HG03354 (cell line): ENCODE measurements at regions not wholly inside any gene's neighbourhood (a gene's known extent, or its start where the extent isn't known, plus 50 kb on each side); places are given as distances from the start of the nearest gene placed in this dataset.

Experiments used
- ATAC-seq: cut with Tn5 transposase; IDR thresholded peaks from one replicate; pipeline ENCODE4 v1.9.1; 2021; ENCODE audit warnings: mild to moderate bottlenecking; ENCODE audit not compliant: unreplicated experiment, poor library complexity, severe bottlenecking

DNA sequence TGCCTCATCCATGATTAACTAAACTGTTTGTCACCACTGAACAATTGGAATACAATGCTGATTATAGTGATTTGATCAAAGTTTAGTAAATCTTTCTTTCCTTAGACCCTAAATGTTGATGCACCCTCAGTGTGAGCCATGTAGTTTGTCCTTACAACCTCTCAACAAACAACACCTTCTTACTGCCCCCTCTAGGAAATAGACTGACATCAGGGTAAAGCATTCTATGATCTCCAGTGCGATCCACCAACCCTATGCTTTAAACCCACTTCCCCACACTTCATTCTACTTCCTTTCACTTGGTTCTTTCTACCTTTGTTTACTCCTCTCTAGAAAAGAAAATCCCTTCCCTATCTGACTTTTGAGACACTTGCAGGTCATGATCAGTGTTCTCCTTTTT is 1842.5 kb upstream of the PRR20A start:
- no peak for ATAC-seq

- no peak for ATAC-seq
Measured at GRCh38 chr13:55302568-55302967, 1838.2 kb upstream of the PRR20A start.

- no peak for ATAC-seq
Measured at GRCh38 chr13:55307909-55308308, 1832.8 kb upstream of the PRR20A start.

- ATAC-seq, result no peak
Measured at GRCh38 chr13:55341891-55342290, 1798.8 kb upstream of the PRR20A start.

DNA sequence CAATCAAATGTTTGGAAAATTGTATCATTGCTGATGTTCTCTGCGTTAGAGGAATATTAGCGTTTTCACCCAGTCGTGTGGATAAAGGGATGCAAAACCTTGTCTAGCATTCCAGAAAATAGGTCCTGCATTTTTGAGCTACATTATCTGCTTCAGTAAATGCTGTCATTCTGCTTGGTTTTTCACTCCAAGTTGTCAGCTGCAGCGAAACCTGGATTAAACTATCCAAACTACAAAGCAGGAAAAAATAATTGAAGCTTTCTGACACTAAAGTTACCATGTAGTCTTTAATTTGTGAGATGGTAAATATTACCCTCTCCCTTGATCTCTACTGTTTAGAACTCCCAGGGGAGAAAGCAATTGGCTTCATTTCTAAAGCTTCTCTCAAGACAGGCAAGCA is 1795.5 kb upstream of the PRR20A start:
- ATAC-seq, result no peak

- ATAC-seq, result no peak
Measured at GRCh38 chr13:55347528-55347927, 1793.2 kb upstream of the PRR20A start.

DNA sequence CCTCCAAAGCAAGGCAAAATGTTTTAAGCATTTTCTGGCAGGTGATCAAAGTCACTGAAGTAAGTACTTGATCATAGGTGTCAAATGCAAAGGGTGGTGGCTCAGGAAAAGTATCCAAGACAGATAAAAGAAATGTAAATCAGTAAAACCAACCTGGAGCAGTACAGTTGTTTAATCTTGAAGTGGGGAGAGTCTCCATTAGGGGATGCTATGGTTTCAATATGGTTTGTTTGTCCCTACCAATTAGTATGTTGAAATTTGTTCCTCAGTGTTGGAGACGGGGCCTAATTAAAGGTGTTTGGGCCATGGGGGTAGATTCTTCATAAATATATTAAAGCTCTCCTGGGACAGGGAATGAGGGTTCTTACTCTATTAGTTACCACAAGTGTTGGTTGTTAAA is 1781.7 kb upstream of the PRR20A start:
- no peak for ATAC-seq

DNA sequence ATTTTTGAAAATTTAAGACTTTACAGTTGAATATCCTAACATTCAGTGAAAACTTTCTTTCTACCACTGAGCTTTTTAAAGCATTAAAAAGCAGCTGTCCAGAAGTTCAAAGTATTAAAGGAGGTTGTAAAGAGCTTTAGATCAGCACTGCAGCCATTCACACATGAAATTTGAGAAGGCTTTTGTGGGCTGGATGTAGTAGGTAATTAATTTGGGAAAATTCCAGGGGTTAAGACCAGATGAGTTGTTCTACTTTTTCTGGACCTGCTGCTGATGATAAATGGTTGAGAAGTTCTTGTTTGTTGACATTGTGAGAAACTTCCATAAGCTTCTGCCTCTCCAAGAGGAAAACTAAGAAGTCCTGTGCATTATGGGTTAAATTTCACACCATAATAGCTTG is 1779.6 kb upstream of the PRR20A start:
- ATAC-seq, result no peak

GRCh38 chr13:55366676-55367075 is 1774.0 kb upstream of the PRR20A start:
- ATAC-seq, result no peak

DNA sequence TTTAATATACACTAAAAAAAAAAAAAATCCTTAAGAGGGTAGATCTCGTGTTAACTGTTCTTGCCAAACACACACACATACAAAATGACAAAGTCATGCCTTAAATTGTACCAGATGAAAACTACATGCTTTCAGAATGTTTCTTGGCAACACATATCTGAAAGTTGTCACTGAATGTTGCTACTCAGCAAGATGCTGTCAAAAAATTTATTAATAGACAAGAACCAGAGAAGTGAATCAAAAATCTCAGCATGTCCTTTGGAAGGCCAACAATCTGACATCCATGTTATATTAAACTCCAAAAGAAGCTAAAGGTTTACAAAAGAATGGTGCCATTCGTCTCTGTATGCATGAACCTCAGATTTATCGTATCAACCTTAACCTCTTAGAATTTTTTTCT is 1746.2 kb upstream of the PRR20A start:
- ATAC-seq, result no peak

DNA sequence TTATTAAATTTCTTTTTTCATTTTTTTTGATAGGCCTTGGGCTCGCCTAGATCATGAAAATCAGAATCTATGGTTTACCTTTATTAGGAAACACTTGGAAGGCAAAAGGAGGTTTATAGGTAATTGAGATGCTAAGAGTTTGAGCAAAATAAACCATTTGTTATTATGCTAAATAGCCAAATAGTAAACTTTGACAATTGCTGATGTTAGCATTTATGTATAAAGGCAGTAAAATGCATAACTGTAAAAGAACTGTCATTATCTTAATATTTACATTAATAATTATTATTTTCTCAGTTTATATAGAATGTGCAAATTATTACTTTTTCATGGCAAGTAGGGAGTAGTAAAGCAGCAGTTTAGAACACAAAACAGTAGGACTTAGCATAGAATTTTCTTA is 1737.8 kb upstream of the PRR20A start:
- ATAC-seq, result no peak

- no peak for ATAC-seq
Measured at GRCh38 chr13:55403887-55404487, 1736.7 kb upstream of the PRR20A start.

GRCh38 chr13:55410398-55411330 is 1730.1 kb upstream of the PRR20A start:
- ATAC-seq, result no peak

DNA sequence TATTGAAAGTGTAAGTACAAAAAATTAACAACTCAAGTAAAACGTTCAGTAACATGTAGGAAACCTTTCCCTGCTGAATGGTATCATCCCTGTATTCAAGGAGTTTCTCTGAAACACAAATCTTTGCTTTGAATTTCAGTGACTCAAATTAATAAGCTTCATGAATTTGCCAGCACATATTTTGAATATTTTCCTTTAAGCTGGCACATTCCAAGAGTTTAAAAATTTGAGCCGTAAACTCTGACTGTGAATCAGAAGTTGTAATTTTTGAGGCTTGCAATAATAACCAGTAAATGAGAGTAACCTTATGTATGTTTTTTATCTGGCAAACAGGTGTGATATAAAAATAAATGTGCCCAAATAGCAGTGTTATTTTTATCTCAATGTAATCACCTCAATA is 1722.6 kb upstream of the PRR20A start:
- no peak for ATAC-seq

DNA sequence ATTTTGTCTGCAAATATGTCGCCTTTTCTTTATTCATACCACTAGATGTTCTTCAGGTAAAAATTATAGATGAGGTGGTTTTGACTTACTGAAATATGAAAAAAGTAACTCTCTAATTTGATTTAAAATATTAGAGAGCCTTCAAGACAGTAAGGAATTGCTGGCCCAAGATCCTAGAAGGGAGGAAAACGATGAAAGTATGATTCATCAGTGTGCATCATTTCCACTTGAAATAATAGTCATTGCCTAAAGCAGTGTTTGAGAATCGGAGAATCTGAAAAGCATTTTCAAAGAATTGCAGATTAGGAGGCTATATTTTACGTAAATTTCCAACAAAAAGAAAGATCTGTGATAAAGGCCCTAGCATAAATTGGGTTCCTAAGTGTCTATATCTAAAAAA is 1707.9 kb upstream of the PRR20A start:
- no peak for ATAC-seq

DNA sequence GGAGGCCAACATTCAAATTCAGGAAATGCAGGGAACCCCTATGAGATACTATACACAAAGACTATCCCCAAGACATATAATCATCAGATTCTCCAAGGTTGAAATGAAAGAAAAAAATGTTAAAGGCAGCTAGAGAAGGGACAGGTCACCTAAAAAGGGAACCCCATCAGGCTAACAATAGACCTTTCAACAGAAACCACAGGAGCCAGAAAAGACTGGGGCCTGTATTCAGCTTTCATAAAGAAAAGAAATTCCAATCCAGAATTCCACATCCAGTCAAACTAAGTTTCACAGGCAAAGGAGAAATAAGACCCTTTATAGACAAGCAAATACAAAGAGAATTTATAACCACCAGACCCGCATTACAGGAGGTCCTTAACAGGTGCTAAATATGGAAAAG is 1703.6 kb upstream of the PRR20A start:
- ATAC-seq, result no peak

GRCh38 chr13:55439450-55439849 is 1701.3 kb upstream of the PRR20A start:
- no peak for ATAC-seq

DNA sequence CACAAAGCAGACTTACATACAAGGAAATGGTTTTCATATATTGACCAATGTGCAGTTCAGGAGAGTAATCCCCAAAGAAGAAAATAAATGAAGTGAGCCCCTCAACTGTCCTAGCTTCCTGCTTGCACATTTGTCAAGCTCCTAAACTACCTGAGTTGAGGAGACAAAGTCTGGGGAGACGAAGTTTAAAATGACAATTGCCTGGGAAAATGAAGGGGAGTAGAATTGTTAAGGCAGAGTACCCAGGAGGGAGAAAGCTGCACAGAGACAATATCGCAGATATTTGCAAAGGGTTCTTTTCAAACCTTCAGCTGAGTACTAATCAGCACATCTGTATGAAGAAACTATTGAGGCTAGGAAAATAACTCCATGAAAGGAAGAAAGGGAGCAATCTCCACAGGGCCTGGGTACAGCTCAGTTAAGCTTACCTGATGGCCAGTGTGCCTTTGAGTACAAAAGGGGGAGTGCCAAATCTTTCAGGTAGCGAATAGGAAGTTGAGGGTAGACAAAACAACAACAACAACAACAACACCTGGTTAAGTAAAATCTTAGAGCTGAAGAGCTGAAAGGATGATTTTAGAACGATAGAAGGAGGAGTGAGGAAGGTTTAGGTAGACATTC is 1700.1 kb upstream of the PRR20A start:
- ATAC-seq, result no peak

- ATAC-seq, result no peak
Measured at GRCh38 chr13:55464222-55464621, 1676.5 kb upstream of the PRR20A start.

- no peak for ATAC-seq
Measured at GRCh38 chr13:55467476-55467875, 1673.2 kb upstream of the PRR20A start.

DNA sequence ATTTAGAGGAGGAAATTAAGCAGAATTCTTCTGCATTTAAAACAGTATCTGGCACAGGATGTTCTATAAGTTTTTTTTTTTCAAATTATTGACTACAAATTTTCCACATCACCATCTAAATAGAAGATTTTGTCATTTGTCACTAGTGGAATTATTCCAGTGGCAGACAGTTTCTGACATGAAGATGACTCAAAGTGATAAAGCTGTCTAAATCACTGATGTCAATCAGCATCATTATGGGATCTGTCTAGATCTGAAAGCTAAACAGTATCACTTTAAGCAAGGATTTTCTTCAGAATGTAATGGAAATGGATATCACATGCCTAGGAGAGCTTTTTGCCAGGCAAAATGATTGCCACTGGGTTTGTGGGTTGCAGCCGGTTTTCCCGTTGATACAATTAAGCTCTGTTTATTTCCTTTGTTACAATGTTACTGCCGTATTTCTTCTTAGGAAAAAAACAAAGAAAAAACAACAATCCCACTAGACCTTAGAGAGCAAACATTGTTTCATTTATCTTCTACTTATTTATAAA is 1657.0 kb upstream of the PRR20A start:
- ATAC-seq, result no peak
